GM23338 (cell line): ENCODE measurements at regions not wholly inside any gene's neighbourhood (a gene's known extent, or its start where the extent isn't known, plus 50 kb on each side); places are given as distances from the start of the nearest gene placed in this dataset.

Experiments used
- CREB1 ChIP-seq: fragments of 250-450 bp; sonication (Bioruptor Pico); IDR thresholded peaks from 2 replicates; pipeline ENCODE4 v1.5.0; 2020; ENCODE audit warnings: low read depth, mild to moderate bottlenecking, moderate library complexity
- CTCF ChIP-seq, 2 experiments: fragments of 200-600 bp in 1 of 2; sonication (generic) in 1 of 2; conservative IDR thresholded peaks; 2 replicates each; pipeline versions ENCODE4 v1.5.1 to v1.6.1; 2016 to 2017; ENCODE audit warnings: antibody characterized with exemption in 2 of 2, low read depth in 2 of 2, mild to moderate bottlenecking in 2 of 2, moderate library complexity in 1 of 2
- EZH2 ChIP-seq: fragments of 200-600 bp; sonication (generic); IDR thresholded peaks from one replicate; pipeline ENCODE4 v1.8.0; 2017; ENCODE audit warnings: antibody characterized with exemption, mild to moderate bottlenecking, low read depth; ENCODE audit not compliant: unreplicated experiment
- POLR2AphosphoS5 ChIP-seq: IDR thresholded peaks from 2 replicates; pipeline ENCODE4 v1.6.1; 2016; ENCODE audit warnings: antibody characterized with exemption, low read depth
- REST ChIP-seq: IDR thresholded peaks from one replicate; pipeline ENCODE4 v1.6.1; 2018; ENCODE audit warnings: antibody characterized with exemption; ENCODE audit not compliant: unreplicated experiment

GRCh38 chr1:113021430-113022085 lies 51.4 kb upstream of the LRIG2 start:
- TF ChIP-seq CTCF (conservative IDR thresholded peaks at IDR 0.05; ENCODE audit: low read depth in 2 of 2) (no peak), REST (no peak), CREB1 (CRISPR knock-in tag) (no peak), EZH2 (no peak), POLR2AphosphoS5 (no peak)
